ENCODE measurements at regions not wholly inside any gene's neighbourhood (a gene's known extent, or its start where the extent isn't known, plus 50 kb on each side); places are given as distances from the start of the nearest gene placed in this dataset.

GRCh38 chr5:61701877-61702602, 370.0 kb downstream of the ZSWIM6 start:
- TF ChIP-seq YY1 (IDR thresholded peaks at IDR 0.05; ENCODE audit: insufficient read depth, insufficient read length): no peak
- TF ChIP-seq ZNF274 (IDR thresholded peaks at IDR 0.05; ENCODE audit: low read depth, low read length): no peak
- TF ChIP-seq SUZ12 (IDR thresholded peaks at IDR 0.05; ENCODE audit: extremely low read depth, insufficient read depth, insufficient read length): no peak

Measured in NT2/D1 (cell line).